HCEC 1CT (cell line): ENCODE measurements at regions not wholly inside any gene's neighbourhood (a gene's known extent, or its start where the extent isn't known, plus 50 kb on each side); places are given as distances from the start of the nearest gene placed in this dataset.

ENCODE experiments used
- DNase-seq: peaks from one replicate; pipeline ENCODE4 v3.0.0-alpha.2; 2017

- DNase-seq, result peak; percentile 91
Measured at GRCh38 chr2:171225302-171225980, 64.7 kb upstream of the TLK1 start.

GRCh38 chr2:171217330-171217729 lies 56.6 kb upstream of the TLK1 start:
- DNase-seq, result no peak

GRCh38 chr2:171216631-171217030 lies 55.9 kb upstream of the TLK1 start:
- DNase-seq, result no peak

GRCh38 chr2:171214093-171214492 lies 53.4 kb upstream of the TLK1 start:
- no peak for DNase-seq

GRCh38 chr2:171210864-171211431 lies 50.3 kb upstream of the TLK1 start:
- DNase-seq, result no peak
